ENCODE measurements at regions not wholly inside any gene's neighbourhood (a gene's known extent, or its start where the extent isn't known, plus 50 kb on each side); places are given as distances from the start of the nearest gene placed in this dataset.

DNA sequence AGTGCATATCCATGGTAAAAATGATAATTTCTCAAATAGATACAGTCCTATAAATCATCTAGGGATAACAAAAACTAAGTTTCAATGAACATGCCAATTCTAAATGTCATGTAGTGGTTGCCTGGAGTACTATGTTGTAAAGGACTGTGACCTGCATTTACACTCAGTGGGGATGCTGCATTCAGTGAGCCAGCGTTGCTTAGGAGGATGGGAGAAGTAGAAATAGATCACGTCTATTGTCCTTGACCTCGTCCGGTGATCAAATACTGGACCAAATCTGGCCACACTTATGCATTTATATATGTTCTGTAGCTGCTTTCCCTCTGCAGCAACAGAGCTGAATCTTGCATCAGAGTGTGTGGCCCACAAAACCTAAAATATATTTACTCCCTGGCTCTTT, 139.0 kb upstream of the ETAA1 start:
- TF ChIP-seq, protein P1, sequence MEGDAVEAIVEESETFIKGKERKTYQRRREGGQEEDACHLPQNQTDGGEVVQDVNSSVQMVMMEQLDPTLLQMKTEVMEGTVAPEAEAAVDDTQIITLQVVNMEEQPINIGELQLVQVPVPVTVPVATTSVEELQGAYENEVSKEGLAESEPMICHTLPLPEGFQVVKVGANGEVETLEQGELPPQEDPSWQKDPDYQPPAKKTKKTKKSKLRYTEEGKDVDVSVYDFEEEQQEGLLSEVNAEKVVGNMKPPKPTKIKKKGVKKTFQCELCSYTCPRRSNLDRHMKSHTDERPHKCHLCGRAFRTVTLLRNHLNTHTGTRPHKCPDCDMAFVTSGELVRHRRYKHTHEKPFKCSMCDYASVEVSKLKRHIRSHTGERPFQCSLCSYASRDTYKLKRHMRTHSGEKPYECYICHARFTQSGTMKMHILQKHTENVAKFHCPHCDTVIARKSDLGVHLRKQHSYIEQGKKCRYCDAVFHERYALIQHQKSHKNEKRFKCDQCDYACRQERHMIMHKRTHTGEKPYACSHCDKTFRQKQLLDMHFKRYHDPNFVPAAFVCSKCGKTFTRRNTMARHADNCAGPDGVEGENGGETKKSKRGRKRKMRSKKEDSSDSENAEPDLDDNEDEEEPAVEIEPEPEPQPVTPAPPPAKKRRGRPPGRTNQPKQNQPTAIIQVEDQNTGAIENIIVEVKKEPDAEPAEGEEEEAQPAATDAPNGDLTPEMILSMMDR (IDR thresholded peaks at IDR 0.05) = no peak
- no peak for TF ChIP-seq POLR2A (IDR thresholded peaks at IDR 0.05)

All from esophagus squamous epithelium (tissue), 4 donors.